ENCODE measurements at regions not wholly inside any gene's neighbourhood (a gene's known extent, or its start where the extent isn't known, plus 50 kb on each side); places are given as distances from the start of the nearest gene placed in this dataset.

- ATAC-seq = no peak
These were observed 137.9 kb upstream of the CXCR4 start for GRCh38 chr2:136255648-136256461.

DNA sequence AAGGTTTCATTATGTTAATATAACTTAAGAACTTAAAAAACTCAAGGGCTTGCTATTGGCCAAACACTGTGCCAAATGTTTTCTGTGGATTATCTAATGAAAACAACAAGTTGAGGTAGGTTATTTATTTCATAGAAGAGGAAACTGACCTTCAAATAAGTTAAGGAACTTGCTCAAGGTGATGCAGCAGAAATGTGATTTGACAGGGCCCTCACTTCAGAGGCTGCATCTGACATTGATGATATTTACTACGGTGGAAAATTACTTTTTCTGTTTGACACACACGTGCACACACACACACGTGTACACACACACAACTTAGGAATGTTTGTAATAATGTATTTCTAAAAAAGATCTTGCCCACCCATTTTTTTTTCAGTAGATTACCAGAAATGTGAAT, 137.2 kb upstream of the CXCR4 start:
- DNase-seq = no peak
- H3K4me1 Mint-ChIP-seq = peaks cover 22% of the 10 kb centered on the region
- no peaks in the 10 kb centered on the region for H3K27me3 Mint-ChIP-seq
- H3K9me3 Mint-ChIP-seq = no peaks in the 10 kb centered on the region
- ATAC-seq = no peak
- peak overlapping the region in 1 of 2 donors; percentile 30 for H3K27ac Mint-ChIP-seq
- H3K4me3 Mint-ChIP-seq = no peak overlapping the region

More at GRCh38 chr2:136255648-136256461, 137.9 kb upstream of the CXCR4 start:
- Mint-ChIP-seq H3K27ac (no peak overlapping the region), H3K4me1 (peaks cover 22% of the 10 kb centered on the region), H3K9me3 (no peaks in the 10 kb centered on the region), H3K27me3 (no peaks in the 10 kb centered on the region), H3K4me3 (no peak overlapping the region)
- no peak for DNase-seq

DNA sequence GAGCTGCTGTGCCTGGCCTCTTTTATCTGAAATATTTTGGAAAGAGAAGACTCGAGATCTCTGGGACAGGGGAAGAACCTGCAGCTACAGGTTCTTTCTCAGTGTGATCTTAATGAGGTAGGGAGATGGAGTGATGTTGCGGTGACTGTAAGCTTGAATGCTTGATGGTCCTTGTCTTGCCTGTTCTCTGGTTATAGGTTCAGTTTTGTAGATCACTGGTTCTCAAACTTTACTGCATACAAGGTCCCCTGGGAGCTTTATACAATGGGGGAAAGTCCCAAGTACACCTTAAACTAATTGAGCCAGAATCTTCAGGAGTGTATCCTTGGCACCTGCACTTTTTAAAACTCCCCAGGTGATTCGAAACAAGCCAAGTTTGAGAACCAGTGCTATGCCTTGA, 136.7 kb upstream of the CXCR4 start:
- peaks cover 20% of the 10 kb centered on the region for H3K4me1 Mint-ChIP-seq

DNA sequence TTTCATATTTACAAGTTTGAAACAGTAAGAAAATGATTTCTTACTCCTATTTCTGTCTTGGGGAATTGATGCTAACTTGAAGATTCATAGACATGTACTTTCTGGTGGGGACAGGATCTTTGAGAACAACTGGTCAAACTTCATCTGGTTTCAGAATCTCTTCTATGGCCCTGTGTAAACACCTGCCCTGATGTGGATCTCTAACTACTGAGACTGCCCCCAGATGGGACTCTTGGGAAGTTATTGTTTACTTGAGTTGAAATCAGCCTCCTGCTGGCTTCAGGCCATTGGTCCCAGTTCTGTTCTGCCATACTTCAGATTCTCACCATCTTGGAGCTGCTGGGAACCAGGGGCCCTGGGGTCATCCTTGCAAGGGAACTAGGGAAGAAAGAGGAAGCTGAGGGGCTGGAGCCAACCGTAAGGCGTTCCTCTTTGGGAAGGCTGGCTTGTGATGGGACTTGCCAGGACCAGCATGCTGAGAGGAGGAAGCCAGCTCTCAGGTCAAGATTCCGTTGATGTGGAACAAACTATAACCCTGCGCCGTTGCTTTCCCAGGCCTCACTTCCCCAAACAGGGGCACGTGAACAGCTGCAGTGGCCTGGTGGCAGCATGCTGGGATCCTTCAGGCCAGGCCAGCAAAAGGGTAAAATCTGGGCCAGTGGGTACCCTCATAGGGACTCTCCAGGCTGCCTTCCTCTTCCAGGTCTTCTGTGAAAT, 135.5 kb upstream of the CXCR4 start:
- H3K4me1 Mint-ChIP-seq = peaks cover 17% of the 10 kb centered on the region
- H3K4me3 Mint-ChIP-seq = no peak overlapping the region
- ATAC-seq = no peak

More for the DNA sequence above, 136.7 kb upstream of the CXCR4 start:
- Mint-ChIP-seq H3K4me3 (no peak overlapping the region), H3K27me3 (no peaks in the 10 kb centered on the region), H3K9me3 (no peaks in the 10 kb centered on the region), H3K27ac (peak overlapping the region in 1 of 2 donors; percentile 30)
- ATAC-seq (no peak), DNase-seq (no peak)

GRCh38 chr2:136251885-136252585, 134.1 kb upstream of the CXCR4 start:
- ATAC-seq = no peak
- H3K4me3 Mint-ChIP-seq = no peak overlapping the region
- no peak overlapping the region for H3K27ac Mint-ChIP-seq
- no peaks in the 10 kb centered on the region for H3K9me3 Mint-ChIP-seq
- no peak for DNase-seq
- H3K27me3 Mint-ChIP-seq = no peaks in the 10 kb centered on the region
- peaks cover 31% of the 10 kb centered on the region for H3K4me1 Mint-ChIP-seq

More for the DNA sequence above, 135.5 kb upstream of the CXCR4 start:
- Mint-ChIP-seq H3K9me3 (no peaks in the 10 kb centered on the region), H3K27ac (no peak overlapping the region), H3K27me3 (no peaks in the 10 kb centered on the region)
- no peak for DNase-seq

DNA sequence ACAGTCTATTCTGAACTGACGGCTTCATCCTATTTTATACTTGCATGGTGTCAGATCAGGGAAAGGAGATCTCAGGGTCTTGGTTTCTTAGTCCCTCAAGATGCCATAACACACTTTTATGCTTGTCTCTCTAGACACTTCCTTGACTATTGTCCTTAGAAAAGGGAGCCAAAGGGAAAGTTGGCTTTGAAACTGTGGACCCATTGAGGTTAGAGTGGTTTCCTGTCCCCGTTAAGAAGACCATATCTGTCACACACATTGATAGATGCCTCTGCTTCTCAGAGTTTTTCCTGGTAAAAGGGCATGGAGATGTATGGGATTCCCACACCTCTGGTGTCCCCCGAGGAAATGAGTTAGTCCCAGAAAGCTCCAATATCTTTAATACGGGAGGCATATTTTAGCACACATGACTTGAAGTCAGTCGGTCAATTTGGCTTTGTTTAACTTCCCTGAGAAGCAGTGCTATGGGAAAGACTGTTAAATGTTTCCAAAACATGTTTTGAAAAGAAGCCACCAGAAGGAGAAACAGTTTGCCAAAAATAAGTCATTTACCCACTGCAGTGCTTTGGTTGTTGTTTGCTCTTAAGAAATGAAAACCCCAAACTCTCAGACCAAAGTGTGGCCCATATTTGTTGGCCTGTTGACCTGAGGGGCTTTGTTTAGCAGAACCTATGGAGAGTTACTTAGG, 133.4 kb upstream of the CXCR4 start:
- H3K9me3 Mint-ChIP-seq = no peaks in the 10 kb centered on the region
- ATAC-seq = no peak
- H3K4me1 Mint-ChIP-seq = peaks cover 32% of the 10 kb centered on the region
- H3K27me3 Mint-ChIP-seq = no peaks in the 10 kb centered on the region
- no peak overlapping the region for H3K27ac Mint-ChIP-seq
- DNase-seq = no peak
- no peak overlapping the region for H3K4me3 Mint-ChIP-seq

DNA sequence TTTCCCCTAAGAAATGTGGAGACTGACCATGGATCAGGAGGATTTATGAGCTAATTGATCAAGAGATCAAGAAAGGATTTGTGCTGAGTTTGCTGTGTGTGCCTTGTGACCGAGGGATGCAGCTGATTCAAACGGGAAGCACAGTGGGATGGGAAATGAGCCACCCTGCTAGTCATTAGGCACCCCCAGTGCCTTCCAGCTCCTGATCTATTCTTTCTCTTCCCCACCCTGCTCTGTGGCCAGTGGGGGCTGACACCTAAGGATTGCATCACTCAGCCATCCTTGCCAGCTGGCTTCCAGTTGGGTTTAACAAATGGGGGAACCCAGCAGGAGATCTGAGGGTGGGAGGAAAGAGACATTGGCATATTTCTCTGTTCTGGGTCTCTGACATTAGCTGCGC, 132.2 kb upstream of the CXCR4 start:
- ATAC-seq = no peak
- DNase-seq = no peak
- peaks cover 32% of the 10 kb centered on the region for H3K4me1 Mint-ChIP-seq
- no peak overlapping the region for H3K27ac Mint-ChIP-seq
- H3K27me3 Mint-ChIP-seq = no peaks in the 10 kb centered on the region
- H3K4me3 Mint-ChIP-seq = no peak overlapping the region
- H3K9me3 Mint-ChIP-seq = no peaks in the 10 kb centered on the region

GRCh38 chr2:136248907-136249306, 131.0 kb upstream of the CXCR4 start:
- DNase-seq = no peak
- ATAC-seq = no peak
- no peak overlapping the region for H3K27ac Mint-ChIP-seq
- peaks cover 27% of the 10 kb centered on the region for H3K4me1 Mint-ChIP-seq
- no peaks in the 10 kb centered on the region for H3K9me3 Mint-ChIP-seq
- no peak overlapping the region for H3K4me3 Mint-ChIP-seq
- no peaks in the 10 kb centered on the region for H3K27me3 Mint-ChIP-seq

DNA sequence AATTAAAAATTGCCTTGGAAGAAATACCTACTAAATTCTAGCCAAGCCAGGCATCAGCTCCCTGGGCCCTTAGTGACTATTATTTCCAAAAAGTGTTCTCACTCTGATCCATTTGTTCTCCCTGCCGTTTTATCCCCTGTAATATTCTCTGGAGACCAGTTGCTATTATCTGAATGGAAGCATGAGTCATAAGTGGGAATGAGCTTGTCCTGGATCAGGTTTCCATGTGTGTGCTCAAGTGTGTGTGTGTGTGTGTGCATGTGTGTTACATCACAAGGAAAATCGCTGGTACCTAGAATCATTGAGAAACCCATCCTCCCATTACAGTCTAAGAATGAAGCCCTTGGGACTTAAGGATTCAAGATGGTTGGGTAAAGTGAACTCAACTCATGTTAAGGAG, 130.3 kb upstream of the CXCR4 start:
- peak overlapping the region in 1 of 2 donors; percentile 80 for H3K27ac Mint-ChIP-seq
- H3K4me1 Mint-ChIP-seq = peaks cover 28% of the 10 kb centered on the region
- no peak for ATAC-seq
- no peak for DNase-seq
- H3K27me3 Mint-ChIP-seq = no peaks in the 10 kb centered on the region
- H3K9me3 Mint-ChIP-seq = no peaks in the 10 kb centered on the region
- H3K4me3 Mint-ChIP-seq = no peak overlapping the region

DNA sequence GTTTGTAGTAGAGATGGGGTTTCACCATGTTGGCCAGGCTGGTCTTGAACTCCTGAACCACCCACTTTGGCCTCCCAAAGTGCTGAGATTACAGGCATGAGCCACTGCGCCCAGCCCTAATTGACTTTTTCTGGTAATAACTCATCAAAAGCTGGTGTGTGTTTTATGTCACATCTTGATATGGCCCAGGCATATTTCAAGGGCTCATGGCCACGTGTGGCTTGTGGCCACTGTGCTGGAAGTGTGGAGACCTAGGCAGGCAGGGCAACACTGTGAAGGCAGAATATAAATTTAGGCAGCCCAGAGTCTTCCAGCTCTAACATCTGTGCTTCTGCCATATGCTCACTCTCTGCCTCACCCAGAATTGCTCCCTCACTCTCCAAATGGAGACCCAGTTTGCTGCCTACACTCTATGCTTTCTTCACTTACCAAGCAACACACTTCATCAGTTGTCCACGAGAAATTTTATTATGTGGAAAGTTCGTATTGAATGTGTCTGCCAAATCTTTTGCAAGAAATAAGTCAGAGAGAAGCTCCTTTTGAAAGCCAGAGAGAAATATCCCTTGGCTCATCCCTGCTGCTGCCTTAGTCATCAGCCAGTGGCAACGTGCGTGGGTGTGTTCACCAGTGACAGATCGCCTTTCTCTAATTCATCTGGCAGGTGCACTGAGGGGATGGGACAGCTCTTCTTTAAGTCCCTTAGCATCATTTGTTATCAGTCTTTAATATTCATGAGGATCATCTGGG, 129.4 kb upstream of the CXCR4 start:
- DNase-seq (no peak), ATAC-seq (no peak)
- H3K4me1 Mint-ChIP-seq = peaks cover 36% of the 10 kb centered on the region
- H3K27ac Mint-ChIP-seq = peak overlapping the region; percentile 53 to 75
- H3K27me3 Mint-ChIP-seq = no peaks in the 10 kb centered on the region
- H3K9me3 Mint-ChIP-seq = no peaks in the 10 kb centered on the region
- no peak overlapping the region for H3K4me3 Mint-ChIP-seq

DNA sequence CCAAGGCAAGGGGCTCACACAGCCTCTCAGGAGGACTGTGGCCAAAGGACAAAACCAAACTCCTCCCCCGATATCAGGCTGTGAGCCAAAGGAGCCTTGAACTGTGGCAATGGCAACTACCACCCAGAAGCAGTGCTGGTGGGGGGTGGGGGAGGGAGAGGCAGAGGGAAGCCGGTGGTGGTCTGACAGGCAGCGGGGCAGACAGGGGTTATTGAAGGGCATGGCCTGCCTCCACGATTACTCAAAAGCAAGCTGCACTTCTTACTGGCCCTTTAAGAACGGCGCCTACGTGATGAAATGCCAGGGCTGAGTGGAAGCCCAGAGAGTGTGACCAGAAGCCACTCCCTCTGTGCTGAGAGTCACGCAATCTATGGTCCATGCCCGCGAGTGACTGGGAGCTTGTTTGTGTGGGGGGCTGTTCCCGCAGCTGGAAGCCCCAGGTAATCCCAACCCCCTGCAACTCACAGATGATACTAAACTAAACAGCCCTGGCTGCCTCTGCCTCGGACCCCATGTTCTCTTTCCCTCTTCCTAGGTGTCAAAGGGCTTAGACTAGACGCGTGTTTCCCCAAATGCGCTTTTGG, 128.2 kb upstream of the CXCR4 start:
- H3K27me3 Mint-ChIP-seq = no peaks in the 10 kb centered on the region
- no peaks in the 10 kb centered on the region for H3K9me3 Mint-ChIP-seq
- DNase-seq (peak in 1 of 2 donors; percentile 24), ATAC-seq (no peak)
- H3K27ac Mint-ChIP-seq = peak overlapping the region in 1 of 2 donors; percentile 64
- H3K4me3 Mint-ChIP-seq = no peak overlapping the region
- peaks cover 30% of the 10 kb centered on the region for H3K4me1 Mint-ChIP-seq

DNA sequence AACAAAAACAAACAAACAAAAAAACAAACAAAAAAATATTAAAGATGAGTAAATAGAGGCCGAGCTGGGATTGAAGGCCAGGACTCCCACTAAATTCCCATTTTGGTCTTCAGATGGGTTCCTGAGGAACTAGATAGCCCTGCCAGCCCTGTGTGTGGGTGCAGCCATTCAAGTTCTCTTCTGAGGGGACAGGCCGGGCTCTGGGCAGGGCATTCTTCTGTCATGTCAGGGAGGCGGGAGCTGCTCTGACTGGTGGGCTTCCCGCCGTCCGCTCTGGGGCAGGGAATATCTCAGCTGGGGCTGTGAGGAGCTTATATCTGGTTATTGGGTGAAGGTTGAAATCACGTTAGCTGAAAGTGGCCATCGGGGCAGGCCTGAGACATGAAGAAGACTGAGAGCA, 127.3 kb upstream of the CXCR4 start:
- no peak for ATAC-seq
- Mint-ChIP-seq H3K9me3 (no peaks in the 10 kb centered on the region), H3K27ac (peak overlapping the region; percentile 28 to 31), H3K4me1 (peaks cover 34% of the 10 kb centered on the region), H3K27me3 (no peaks in the 10 kb centered on the region), H3K4me3 (no peak overlapping the region)
- DNase-seq = no peak

- Mint-ChIP-seq H3K4me3 (no peak overlapping the region), H3K4me1 (peaks cover 41% of the 10 kb centered on the region), H3K27me3 (no peaks in the 10 kb centered on the region), H3K27ac (peak overlapping the region in 1 of 2 donors; percentile 13), H3K9me3 (no peaks in the 10 kb centered on the region)
- ATAC-seq = no peak
- no peak for DNase-seq
These were observed 126.6 kb upstream of the CXCR4 start for GRCh38 chr2:136244536-136244885.

DNA sequence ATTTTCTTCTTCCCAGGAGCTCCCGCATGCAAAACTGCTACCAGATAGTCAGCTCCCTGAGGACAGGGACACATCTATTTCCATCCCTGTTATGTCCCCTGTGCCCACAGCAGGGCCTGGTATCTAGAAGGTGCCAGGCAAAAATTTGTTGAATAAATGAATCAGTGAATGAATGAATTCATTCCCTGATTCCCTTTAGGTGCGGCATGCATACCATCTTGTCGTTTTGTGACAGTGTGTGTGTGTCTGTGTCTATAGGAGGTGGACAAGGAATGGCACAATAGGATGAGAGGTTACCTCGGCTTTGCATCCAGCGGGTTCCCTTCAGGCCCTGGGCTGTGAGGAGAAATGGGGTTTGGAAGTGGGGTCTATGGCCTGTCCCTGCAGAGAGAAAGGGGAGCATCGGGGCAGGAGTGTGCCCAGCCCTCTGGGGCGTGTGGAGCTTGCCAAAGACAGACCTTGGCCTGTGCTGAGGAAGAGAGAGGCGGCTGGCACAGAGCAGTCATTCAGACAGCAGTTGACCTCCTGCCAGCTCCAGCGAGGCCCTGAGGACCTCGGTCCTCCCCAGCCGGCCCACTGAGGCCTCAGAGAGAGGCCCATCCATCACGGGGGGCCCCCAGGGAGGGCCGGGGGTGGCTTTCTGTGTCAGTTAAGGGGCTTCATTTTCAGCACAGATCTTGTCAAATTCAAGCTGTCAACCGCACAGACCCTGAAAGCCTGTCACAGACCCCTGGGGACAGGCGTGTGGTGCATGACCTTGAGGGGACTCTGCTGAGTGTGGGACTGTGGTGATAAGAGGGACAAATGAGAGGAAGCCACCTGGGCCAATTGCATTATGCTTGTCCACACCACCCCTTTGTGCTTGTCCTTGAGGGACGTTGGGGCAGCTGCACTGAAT, 125.9 kb upstream of the CXCR4 start:
- Mint-ChIP-seq H3K27me3 (no peaks in the 10 kb centered on the region), H3K27ac (peak overlapping the region in 1 of 2 donors; percentile 93), H3K9me3 (no peaks in the 10 kb centered on the region), H3K4me1 (peaks cover 47% of the 10 kb centered on the region), H3K4me3 (no peak overlapping the region)
- ATAC-seq = no peak
- no peak for DNase-seq
